Head of caudate nucleus (tissue), 42 donors: ENCODE measurements at regions not wholly inside any gene's neighbourhood (a gene's known extent, or its start where the extent isn't known, plus 50 kb on each side); places are given as distances from the start of the nearest gene placed in this dataset.
"Not testable (repeated sequence)": the region's sequence is repeated elsewhere in the genome, so short reads cannot be mapped to it uniquely, and the experiment has no call there.

Experiments
- DNase-seq, 42 donors: peaks; one replicate each; pipeline versions ENCODE4 v3.0.0 to v3.0.0-alpha.2; 2020 to 2021; ENCODE audit warnings: mixed read lengths in 7 of 42
- intact Hi-C: fragments of 100-400 bp; cut with DNase I; formaldehyde crosslinking; loops from one replicate; pipeline ENCODE4 v1.15.0; 2022

DNA sequence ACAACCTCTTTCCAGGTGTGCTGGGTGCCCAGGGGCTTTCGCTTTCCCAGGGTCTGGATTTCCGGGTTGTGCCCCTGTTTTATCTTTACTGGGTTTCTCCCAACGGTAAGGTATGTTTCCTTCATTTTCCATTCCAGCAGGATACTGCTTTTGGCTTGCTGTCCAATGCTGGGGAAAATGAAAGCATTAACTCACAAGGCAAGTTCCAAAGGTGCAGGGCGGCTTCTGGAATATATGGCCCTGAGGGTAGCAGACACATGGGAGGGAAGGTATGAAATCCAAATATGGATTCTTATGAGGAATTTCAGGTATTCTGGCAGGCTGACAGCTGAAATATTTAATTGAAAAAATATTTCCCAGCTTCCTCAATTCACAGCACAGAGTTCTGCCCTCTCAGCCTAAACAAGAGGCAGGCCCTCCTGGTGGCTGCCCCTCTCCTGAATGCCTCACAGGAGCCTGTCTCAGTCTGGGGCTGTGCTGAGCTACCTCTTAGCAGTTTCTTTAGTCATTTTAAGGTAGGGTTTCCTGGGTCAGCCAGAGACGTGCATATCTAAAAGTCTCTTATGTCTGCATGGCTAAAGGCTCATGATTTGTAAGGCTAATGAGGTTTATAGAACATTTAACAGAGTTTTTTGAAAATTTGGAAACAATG, 318.6 kb upstream of the B3GAT1 start:
- DNase-seq = peak in 1 of 42 donors; percentile 40
- intact Hi-C loops = no loop called here

DNA sequence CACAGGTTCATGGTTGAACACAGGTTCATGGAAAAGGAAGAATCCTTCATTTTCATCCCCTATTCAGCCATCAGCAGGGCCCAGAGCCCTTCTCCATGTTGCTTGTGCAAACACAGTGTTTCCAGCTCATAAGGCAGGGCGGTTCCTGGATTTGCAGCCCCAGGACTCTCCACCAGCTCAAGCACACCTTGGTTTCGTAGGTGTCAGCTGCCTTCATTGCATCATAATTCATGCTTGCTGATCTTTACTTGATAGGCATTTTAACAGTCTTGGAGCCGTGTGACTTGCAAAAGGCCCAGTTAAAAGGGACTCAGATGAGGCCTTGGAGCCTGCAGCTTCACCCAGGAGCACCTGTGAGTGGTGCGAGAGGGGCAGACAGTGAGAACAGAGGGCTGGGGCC, 318.1 kb upstream of the B3GAT1 start:
- intact Hi-C loops = no loop called here
- peak in 1 of 42 donors; percentile 35 for DNase-seq

DNA sequence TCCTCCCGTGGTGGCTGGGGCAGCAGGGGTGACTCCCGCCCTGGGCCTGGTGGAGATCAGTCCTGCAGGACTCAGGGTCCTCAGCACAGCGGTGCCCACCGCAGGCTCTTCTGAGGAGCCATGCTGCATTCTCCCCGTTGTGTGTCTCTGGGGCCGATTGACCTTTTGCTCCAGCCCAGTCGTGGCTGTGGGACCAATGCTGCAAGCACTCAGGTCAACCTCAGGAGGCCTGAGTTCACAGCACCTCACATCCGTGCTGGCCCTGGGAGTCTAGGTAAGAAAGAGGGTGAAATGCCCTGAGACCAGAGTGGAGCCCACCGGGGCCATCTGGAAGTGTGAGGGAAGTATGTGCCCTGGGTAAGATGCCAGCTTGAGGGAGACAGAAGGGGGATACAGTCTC, 316.1 kb upstream of the B3GAT1 start:
- peak in 1 of 42 donors; percentile 39 for DNase-seq
- intact Hi-C loops = no loop called here

DNA sequence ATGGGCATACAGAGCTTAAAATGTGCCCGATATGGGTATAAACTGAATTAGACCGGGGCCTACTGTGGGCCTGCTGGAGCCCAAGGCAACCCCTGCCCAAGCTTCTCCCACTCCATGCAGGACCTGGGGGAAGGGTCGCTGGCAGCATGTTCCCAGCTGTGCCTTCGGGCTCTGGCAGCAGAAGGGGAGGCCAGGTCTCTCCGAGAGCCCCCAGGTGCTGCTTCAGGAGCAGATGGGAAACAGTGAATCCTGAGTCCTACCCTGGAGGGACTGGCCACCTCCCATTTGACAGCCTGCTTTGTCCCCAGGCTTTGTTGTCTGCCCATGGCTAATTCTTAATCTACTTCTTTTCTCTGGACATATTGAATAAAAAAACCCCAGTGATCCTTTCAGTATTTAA, 315.6 kb upstream of the B3GAT1 start:
- DNase-seq = peak in 1 of 42 donors; percentile 36
- intact Hi-C loops = no loop called here

DNA sequence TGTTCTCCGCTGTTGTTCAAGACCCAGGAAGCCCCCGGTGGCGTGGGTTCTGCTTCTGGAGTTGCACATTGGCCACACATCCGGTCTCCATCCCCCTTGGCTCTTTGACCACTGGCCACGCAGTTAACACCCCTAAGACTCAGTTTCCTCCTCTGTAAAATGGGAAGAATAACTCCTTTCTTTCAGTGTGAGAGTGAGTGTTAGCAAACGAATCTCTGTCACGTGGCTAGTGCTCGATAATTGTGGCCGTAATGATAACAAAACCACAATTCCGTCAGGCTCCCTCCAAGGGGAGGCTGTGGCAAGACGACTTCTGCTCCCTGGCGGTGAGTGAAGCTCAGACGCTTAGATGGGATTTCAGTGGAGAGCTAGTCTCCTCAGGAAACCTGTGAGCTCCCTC, 315.2 kb upstream of the B3GAT1 start:
- DNase-seq = peak in 1 of 42 donors; percentile 39
- intact Hi-C loops = no loop called here

DNA sequence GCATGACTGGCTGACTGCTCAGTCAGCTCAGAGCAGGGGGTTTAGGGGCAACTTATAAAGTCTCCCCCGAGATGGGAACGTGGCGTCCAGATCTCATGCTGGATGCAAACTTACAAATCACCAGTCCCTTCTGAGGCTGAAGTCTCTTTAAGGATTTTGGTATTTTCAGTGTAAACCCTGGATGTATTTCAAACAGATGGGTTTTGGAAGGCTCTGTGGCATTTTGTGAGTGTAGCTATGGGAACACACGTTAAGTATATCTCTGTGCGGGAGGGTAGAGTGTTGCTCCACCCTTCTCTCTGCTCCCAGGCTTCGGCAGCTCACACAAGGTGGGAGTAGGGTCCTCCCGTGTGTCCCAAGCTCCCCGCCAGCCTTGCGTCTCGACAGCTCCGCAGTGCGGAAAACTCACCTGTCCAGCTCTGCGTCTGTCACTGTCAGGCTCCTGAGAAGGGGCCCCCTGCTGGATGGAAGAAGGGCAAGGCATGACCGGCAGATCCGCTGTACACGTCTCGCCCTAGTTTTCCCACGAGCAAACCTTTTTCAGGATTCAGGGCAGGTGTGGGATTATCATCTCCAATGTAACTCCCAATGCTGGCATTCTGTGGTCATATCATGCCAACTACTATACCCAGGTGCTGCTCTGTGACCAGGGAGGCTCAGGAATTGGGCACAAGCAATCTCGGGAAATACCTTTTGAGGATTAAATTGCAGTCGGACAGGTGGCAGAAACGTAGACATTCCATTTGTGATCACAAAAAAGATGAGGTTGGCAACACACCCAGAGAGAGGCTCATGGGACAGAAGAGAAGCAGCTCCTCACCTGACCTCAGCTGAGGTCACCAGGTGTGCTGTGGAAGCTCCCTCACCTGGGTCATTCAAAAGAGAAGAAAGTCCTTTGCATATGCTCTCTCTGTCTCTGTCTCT, 313.9 kb upstream of the B3GAT1 start:
- intact Hi-C loops = no loop called here
- peak in 33 of 42 donors; percentile 15 to 78 (median 37) for DNase-seq

DNA sequence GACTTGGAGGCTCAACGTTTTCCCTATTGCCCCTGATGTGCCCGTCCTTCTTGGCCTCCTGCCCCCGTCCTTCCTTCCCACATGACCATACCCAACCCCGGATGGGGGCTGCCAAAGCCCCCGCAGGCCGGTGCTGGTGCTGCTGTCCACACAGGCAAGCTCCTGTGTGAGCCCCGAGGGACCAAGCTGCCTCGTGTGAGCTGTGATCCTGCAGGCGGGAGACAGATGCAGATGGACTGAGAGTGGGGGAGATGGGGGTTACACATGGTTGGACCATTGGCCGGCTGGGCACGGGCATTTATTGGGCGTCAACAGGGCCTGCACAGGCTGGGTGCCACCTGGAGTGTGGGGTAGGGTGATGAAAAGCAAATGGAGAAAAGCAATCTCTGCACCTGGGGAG, 313.2 kb upstream of the B3GAT1 start:
- peak in 1 of 42 donors; percentile 40 for DNase-seq
- intact Hi-C loops = no loop called here

DNA sequence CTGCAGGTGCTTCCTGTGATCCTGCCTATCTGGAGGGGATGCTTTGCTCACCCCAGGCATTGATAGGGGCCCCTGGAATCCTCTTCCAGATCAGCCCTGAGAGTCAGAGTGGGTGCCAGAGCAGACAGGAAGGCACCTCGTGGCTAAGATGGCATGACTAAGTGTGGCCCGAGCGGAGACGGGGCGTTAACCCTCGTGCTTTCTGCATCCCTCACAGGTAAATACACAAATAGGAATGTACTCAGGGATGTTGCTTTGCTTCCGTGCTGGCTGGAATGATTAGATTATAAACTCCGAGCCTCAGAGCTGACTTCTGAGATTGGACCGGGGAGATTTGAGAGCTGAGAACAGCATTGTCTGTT, 312.7 kb upstream of the B3GAT1 start:
- intact Hi-C loops = no loop called here
- no peak for DNase-seq

DNA sequence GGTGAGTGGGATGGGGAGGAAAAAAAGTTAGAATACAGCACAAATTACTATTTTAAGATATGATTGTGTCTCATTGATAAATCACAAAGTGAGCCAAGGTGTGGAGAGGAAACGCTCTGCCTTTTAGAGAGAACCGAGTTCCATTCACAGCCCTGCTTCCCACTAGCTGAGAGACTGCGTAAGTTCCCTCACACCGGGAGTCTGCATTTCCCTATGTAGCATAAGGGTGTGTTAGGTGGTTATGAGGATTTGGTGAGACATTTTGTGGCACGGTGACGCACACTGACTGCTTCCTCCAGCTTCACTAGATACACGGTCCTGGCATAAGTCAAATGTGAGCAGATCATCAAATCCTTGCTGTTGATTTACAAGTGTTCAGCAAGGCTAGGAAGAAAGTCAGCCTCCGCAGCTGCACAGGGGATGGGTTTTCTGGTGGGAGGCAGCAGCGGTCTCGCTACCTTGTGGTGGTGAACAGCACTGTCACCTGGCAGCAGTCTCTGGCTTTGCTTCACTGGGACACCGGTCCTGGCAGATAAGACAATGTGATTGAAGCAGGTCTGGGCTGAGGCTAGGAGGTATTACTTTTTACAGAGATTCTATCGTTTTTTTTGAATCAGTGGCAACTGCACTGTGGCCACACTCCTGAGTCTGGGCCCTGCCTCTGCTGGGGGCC, 312.2 kb upstream of the B3GAT1 start:
- intact Hi-C loops = no loop called here
- DNase-seq = peak in 20 of 42 donors; percentile 19 to 78 (median 35)

DNA sequence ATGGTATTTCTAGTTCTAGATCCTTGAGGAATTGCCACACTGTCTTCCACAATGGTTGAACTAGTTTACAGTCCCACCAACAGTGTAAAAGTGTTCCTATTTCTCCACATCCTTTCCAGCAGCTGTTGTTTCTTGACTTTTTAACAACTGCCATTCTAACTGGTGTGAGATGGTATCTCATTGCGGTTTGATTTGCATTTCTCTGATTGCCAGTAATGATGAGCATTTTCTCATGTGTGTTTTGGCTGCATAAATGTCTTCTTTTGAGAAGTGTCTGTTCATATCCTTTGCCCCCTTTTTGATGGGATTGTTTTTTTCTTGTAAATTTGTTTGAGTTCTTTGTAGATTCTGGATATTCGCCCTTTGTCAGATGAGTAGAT, 308.6 kb upstream of the B3GAT1 start:
- DNase-seq, intact Hi-C loops: not testable (repeated sequence)

DNA sequence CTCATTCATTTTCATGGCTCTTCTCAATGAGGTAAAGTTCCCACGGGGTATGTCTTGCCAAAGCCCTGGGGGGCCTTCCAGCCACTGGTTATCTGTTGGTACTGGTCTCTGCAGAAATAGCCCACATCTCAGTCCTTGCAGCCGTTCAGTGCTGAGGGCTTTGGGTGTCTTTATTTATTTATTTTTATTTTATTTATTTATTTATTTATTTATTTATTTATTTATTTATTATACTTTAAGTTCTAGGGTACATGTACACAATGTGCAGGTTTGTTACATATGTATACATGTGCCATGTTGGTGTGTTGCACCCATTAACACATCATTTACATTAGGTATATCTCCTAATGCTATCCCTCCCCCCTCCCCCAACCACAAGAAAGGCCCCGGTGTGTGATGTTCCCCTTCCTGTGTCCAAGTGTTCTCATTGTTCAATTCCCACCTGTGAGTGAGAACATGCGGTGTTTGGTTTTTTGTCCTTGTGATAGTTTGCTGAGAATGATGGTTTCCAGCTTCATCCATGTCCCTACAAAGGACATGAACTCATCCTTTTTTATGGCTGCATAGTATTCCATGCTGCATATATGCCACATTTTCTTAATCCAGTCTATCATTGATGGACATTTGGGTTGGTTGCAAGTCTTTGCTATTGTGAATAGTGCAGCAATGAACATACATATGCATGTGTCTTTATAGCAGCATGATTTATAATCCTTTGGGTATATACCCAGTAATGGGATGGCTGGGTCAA, 308.1 kb upstream of the B3GAT1 start:
- intact Hi-C loops = not testable (repeated sequence)
- DNase-seq = peak in 1 of 42 donors; percentile 42

DNA sequence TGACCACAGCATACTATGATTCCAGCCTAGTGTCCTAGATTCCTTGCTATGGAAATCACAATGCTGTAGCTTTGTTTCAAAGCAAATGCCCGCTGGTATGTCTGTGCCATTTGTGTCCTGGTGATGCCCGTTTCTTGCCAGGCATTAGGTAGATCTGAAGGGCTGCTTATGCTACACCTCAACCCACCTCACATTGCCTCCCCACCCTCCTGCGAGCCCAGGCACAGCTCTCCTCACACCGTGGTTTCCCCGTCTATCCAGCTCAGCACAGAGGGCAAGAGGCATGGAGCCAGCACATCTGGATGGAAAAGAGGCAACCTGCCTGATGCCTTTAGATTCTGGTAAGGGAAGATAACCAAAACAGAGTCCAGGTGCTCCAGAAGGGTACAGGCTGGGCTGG, 307.4 kb upstream of the B3GAT1 start:
- intact Hi-C loops = no loop called here
- DNase-seq = peak in 1 of 42 donors; percentile 27

DNA sequence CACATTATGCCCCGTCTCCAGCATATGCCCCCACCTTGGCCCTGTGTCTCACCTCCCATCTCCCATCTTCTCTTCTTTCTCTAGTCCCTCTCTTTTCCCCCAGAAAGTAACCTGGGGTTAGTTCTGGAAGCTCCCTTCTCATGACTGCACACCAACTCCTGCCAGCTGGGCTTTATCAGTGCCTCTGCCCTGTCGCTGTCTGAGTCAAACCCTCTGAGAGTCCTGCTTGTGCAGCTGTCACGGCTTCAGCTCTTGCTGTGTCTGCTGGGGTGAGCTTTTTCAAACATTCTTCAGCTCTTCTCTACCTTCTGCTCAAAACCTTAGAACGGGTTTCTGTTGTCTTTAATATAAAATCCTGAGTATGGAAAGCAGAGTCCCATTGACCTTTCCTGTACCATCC, 304.5 kb upstream of the B3GAT1 start:
- intact Hi-C loops = no loop called here
- DNase-seq = peak in 1 of 42 donors; percentile 29

DNA sequence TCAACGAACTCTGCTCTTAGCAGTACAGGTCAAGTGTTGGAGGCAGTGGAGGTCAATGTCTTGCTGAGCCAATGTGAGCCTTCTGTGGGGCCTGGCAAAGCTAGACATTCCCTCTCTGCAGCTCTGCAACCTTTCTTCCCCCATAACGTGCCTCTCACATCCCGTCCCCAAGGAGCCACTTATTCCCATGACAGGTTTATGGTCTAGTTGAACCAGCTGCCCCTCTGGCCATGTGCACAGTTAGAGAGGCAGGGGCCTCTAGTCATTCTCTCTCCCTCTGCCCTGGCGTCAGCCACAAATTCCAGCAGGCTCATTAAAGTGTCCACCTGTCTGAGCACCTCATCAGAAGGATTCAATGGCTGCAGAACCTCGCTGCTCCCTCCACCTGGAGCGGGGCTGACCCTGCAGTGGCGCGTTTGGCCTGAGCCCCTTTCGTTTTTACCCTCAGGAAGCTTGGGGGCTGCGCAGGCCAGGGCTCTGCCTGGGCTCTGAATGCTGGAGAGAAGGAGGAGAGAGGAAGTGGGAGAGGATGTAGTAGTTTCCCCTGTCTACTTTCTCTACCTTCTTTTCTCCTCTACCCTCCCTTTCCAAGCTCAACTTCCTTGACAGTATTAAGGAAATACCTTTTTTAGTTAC, 302.1 kb upstream of the B3GAT1 start:
- DNase-seq = peak in 1 of 42 donors; percentile 25
- intact Hi-C loops = no loop called here

DNA sequence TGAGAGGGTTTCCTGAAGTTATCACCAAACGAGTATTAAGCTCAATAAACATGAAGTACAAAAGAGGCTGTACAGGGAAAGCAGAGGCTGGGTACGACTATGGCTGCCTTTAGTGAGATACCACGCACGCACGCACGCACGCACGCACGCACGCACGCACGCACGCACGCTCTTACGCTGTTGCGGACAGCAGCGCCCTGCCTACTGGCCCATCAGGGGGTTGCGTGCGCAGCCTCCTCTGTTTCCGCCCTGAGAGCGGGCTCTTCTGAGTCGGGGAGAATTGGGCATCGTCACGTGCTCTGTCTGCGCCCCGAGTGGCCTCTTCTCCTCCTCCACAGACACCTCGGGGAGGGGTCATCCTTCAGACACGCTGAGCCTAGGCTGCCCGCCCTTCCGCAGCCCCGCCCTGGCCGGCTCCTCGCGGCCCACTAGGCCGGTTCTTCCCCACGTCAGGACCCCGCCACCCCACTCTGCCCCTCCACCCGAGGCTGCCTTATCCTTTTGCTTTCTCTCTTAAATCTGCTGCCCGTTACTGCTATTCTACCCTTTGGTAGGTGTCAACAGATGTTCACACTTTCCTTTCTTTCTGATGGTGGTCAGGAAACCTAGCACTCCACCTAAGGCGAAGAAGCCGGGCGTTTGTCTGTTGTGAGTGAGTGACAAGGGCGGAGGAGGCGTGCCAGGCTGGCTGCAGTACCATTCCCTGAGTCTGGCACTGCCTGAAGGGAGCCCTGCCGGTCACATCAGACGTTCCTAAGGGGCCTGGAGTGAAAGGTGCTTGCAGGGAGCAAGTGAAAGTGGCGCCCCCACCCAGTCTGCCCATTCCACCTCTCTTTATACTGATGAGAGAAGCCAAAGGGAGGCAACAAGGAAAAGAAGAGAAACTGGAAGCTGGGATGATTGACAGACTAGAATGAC, 300.4 kb upstream of the B3GAT1 start:
- DNase-seq = peak in 3 of 42 donors; percentile 29 to 51 (median 37)
- intact Hi-C loops = no loop called here

DNA sequence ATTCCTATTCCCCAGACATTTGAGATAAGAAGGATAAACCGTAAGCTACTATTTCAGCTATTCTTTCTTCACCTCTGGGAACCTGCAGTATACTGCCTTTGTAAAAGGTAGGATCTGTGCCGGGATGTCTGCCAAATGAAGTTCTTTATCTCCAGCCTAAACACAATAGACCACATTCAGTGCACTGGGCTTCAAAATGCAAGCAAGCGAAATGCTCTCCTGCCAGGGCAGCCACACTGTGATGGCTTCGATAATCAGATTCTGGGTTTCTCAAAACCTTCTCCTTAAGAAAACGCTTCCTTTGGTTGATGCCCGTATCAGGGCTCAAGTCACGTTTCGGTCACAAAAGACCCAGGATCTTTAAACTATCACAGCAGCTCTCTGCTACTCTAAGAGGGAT, 299.5 kb upstream of the B3GAT1 start:
- intact Hi-C loops = no loop called here
- peak in 1 of 42 donors; percentile 36 for DNase-seq

DNA sequence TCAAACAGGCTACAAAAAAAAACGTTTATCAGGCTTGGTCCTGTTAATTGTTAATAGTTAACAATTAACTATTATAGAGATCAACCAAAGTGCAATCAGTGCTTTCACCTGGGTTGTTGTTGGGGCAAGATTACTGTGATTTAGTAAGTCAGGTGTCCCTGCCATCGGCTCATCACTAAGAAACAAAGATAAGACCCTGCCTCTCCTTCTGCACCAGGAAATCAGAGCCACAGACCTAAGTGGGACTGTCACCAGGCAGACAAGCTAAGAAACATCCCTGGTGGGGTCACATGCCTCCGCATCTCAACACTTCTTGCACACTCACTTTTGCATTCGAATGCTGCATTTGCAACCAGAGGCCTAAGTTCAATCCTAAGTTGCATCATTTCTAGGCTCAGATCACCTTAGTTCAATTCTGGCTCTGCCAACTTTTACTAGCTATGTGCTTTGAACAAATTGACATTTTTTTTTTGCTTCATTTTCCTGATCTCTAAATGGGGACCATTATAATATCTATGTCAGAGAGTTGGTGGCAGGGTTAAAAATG, 298.9 kb upstream of the B3GAT1 start:
- DNase-seq = peak in 1 of 42 donors; percentile 25
- intact Hi-C loops = no loop called here
